Epithelial cell of proximal tubule (primary cell): ENCODE measurements at regions not wholly inside any gene's neighbourhood (a gene's known extent, or its start where the extent isn't known, plus 50 kb on each side); places are given as distances from the start of the nearest gene placed in this dataset.

Source experiments
- DNase-seq: peaks from one replicate; pipeline ENCODE4 v3.0.0-alpha.2; 2011; ENCODE audit warnings: low read depth
- H3K4me3 ChIP-seq: 2 replicates; pipeline ENCODE4 v1.5.1; 2011; ENCODE audit warnings: low read depth, mild to moderate bottlenecking, low read length
- TF ChIP-seq, protein P1 (sequence below): conservative IDR thresholded peaks from 2 replicates; pipeline ENCODE4 v1.5.1; 2012; ENCODE audit warnings: low read depth, mild to moderate bottlenecking, low read length

DNA sequence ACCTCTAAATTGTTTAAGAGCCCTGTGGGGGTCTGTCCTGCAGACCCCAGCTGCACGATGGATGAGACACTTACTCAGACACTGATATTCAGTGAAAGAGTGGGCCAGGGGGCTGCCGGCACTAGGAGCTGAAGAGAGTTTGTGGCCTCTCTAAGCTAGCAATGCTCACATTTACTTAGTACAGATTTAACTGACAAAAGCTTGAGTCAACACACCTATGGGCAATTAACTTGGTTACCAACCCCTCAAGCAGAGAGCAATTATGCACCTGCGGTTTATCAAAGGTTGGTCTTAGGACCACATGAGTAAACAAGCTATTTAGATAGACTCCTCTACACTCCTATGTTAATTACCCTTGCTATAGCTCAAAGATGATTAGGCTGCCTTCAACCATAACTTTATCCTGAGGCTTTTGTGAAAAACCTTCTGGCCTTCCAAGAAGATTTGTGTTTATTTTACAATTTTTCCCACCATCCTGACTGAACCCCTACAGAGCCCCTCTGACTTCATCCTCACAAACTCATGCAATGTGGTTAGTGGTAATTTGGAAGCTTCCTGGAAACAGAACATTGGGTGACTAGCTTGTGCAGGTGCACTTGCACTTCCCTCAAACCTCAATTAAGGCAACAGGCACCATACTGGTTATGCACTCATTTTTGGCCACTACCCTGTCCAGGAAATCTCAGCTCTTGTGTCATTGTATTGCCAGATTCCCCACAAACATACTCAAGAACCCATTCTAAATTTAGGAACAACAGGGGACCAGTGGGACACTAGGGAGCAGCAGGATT is 234.4 kb upstream of the ITM2A start:
- TF ChIP-seq, protein P1, sequence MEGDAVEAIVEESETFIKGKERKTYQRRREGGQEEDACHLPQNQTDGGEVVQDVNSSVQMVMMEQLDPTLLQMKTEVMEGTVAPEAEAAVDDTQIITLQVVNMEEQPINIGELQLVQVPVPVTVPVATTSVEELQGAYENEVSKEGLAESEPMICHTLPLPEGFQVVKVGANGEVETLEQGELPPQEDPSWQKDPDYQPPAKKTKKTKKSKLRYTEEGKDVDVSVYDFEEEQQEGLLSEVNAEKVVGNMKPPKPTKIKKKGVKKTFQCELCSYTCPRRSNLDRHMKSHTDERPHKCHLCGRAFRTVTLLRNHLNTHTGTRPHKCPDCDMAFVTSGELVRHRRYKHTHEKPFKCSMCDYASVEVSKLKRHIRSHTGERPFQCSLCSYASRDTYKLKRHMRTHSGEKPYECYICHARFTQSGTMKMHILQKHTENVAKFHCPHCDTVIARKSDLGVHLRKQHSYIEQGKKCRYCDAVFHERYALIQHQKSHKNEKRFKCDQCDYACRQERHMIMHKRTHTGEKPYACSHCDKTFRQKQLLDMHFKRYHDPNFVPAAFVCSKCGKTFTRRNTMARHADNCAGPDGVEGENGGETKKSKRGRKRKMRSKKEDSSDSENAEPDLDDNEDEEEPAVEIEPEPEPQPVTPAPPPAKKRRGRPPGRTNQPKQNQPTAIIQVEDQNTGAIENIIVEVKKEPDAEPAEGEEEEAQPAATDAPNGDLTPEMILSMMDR = no peak
- DNase-seq = no peak
- H3K4me3 ChIP-seq = no peak overlapping the region

DNA sequence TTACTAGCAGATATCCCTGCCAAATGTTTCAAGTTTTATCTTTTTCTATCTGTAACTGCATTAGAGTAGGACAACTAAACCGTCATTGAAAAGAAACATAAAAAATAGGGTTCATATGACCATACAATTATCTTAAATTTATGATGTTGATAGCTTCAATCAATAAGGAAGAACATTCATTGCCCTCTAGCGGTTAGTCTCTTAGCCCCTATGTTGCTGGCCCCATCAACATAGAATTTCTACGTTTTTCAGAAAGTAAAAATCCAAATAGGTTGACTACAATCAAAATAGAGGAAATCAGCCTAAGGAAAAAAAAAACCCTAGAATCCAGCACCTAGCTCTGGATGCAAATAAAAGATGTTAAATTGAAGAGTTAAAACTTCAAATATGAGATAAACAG is 225.1 kb upstream of the ITM2A start:
- TF ChIP-seq, protein P1 = peak; percentile 43
- DNase-seq = no peak
- H3K4me3 ChIP-seq = no peak overlapping the region

DNA sequence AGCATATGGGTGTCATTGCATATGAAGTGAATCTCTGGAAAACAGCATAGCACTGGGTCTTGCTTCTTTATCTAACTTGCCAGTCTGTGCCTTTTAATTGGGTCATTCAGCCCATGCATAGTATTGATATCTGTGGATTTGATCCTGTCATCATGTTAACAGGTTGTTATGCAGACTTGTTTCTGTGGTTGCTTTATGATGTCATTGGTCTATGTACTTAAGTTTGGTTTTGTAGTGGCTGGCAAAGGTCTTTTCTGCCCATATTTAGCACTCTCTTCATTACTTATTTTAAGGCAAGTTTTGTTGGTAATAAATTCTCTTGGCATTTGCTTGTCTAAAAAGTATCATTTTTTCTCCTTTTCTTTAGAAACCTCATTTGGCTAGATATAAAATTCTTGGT is 221.1 kb upstream of the ITM2A start:
- TF ChIP-seq, protein P1 = no peak
- no peak for DNase-seq
- no peak overlapping the region for H3K4me3 ChIP-seq

DNA sequence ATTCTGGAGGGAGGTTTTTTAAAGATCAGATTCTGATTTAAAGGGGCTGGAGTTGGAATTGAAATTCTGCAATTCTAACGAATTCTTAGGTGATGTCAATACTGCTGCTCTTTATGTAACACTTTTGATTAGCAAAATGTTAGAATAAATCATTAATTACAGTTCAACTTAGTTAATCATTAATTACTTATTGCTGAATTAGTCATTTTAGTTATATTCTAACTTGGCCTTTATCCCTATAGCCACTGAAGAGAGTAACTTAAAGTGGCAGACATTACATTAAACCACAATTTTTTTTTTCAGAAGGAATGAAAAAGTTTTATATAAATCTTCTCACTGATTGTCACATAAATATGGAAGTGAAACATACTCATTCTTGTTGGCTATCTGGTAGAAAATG is 206.6 kb upstream of the ITM2A start:
- H3K4me3 ChIP-seq = no peak overlapping the region
- TF ChIP-seq, protein P1 = no peak
- peak; percentile 1 for DNase-seq

DNA sequence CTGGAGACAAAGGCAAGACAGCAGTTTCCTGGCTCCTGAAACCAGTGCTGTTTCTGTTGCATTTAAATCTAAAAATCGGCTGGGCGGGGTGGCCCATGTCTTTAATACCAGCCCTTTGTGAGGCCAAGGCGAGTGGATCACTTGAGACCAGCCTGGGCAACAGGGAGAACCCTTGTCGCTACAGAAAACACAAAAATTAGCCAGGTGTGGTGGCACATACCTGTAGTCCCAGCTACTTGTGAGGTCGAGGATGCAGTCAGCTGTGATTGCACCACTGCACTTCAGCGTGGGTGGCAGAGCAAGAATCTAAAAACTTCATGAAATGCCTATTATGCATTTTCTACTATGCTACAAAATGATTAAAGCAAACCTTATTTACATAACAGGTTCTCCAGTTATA is 205.4 kb upstream of the ITM2A start:
- DNase-seq = peak; percentile 1
- TF ChIP-seq, protein P1 = no peak
- H3K4me3 ChIP-seq = no peak overlapping the region

DNA sequence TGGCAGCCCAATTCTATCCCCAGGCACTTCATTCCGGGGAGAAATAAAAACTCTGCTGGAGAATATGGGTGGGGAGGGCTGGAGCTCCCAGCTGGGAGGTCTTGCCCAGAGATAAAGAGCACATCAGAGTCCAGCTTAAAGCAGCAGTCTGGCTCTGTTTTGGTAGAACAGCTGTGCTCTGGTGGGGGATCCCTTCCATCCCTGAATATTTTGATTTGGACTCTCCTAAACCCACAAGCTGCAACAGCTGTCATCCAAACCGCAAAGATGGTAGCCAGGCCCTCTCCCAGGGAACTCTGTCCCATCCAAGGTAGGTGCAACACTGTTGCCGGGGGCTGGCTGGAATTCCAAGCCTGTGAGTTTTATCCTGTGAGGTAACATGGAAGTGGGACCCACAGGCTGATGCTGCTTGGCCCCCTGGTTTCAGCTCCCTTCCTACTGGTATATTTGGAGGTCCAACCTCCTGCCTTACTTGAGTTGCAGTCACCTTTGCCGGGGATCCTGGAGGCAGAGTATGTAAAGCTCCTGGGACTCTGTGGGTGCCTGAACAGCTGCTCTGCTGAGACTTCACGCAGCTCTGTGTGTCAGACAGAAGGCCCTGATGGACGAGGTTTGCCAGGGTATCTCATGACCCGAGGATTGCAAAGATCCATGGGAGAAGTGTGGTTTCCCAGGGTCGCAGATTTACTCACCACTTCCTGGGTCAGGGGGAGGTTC is 203.5 kb upstream of the ITM2A start:
- TF ChIP-seq, protein P1 = no peak
- DNase-seq = no peak
- H3K4me3 ChIP-seq = no peak overlapping the region
